Choroid plexus epithelial cell (primary cell): ENCODE measurements at regions not wholly inside any gene's neighbourhood (a gene's known extent, or its start where the extent isn't known, plus 50 kb on each side); places are given as distances from the start of the nearest gene placed in this dataset.
A peak's percentile ranks its signal among the peaks of the same experiment; 100 is the strongest.

Experiments
- DNase-seq: peaks from one replicate; pipeline ENCODE4 v3.0.0-alpha.2; 2010; ENCODE audit warnings: low read depth
- H3K4me3 ChIP-seq: 2 replicates; pipeline ENCODE4 v1.5.1; 2011; ENCODE audit warnings: low read depth, mild to moderate bottlenecking, control low read depth, low read length, moderate library complexity
- TF ChIP-seq, protein P1 (sequence below): conservative IDR thresholded peaks from 2 replicates; pipeline ENCODE4 v1.5.1; 2011; ENCODE audit warnings: low read depth, mild to moderate bottlenecking, control low read depth, inconsistent platforms, low read length, moderate library complexity

GRCh38 chr3:150317469-150317868 is 90.6 kb upstream of the TSC22D2 start:
- TF ChIP-seq, protein P1, sequence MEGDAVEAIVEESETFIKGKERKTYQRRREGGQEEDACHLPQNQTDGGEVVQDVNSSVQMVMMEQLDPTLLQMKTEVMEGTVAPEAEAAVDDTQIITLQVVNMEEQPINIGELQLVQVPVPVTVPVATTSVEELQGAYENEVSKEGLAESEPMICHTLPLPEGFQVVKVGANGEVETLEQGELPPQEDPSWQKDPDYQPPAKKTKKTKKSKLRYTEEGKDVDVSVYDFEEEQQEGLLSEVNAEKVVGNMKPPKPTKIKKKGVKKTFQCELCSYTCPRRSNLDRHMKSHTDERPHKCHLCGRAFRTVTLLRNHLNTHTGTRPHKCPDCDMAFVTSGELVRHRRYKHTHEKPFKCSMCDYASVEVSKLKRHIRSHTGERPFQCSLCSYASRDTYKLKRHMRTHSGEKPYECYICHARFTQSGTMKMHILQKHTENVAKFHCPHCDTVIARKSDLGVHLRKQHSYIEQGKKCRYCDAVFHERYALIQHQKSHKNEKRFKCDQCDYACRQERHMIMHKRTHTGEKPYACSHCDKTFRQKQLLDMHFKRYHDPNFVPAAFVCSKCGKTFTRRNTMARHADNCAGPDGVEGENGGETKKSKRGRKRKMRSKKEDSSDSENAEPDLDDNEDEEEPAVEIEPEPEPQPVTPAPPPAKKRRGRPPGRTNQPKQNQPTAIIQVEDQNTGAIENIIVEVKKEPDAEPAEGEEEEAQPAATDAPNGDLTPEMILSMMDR: no peak
- no peak overlapping the region for H3K4me3 ChIP-seq

DNA sequence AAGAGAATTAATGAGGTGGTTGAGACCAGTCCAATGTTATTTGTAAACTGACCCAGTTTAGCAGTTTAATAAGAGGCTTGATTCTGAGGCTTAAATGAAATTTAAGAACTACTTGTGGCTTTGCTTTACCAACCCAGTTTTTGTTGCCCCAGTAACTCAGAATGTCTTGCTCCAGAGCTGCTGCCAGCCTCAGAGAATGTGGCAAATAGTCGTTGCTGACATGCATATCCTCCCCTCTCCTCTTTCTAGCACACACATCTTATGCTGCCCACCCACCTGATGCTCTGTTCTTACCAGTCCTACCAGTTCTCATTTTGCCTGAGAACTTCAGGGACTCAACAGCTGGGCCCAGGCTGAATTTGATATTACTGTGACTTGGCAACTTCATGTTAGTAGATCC is 92.4 kb upstream of the TSC22D2 start:
- TF ChIP-seq, protein P1: no peak
- no peak overlapping the region for H3K4me3 ChIP-seq

More at GRCh38 chr3:150317469-150317868, 90.6 kb upstream of the TSC22D2 start:
- DNase-seq: no peak

DNA sequence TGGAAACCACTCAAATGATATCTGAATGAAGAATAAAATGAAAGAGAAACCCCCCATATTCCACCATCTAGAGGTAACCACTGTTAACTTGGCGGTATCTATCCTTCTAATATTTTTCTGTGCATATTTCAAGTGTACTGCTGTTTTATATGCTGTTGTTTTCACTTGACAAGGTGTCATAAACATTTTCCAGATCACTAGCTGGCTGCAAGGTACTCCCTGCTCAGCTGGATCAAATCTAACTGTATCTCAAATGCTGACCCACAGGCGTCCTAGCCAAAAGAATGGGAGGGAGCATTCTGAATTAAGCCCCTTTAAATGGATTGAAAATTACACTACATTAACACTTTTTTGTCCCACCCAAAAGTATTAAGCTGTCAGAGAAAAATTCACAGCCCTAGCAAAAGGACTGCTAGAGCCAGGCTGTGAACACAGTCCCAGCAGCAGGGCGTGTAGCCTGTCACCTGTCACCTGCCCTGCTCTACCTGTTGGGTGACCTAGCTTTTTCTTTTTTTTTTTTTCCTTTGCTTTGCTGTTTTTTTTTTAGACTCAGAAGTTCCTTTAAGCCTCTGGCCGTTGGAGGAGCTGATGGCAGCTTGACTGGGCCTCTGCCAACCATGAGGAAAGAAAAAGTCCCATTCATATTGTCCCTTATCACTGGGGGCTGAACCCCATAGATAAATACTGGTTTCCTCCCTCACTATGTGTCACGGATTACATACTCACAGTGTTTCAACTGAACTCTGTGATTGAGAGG is 93.7 kb upstream of the TSC22D2 start:
- no peak overlapping the region for H3K4me3 ChIP-seq
- TF ChIP-seq, protein P1: no peak
- DNase-seq: no peak

More for the DNA sequence above, 92.4 kb upstream of the TSC22D2 start:
- no peak for DNase-seq

DNA sequence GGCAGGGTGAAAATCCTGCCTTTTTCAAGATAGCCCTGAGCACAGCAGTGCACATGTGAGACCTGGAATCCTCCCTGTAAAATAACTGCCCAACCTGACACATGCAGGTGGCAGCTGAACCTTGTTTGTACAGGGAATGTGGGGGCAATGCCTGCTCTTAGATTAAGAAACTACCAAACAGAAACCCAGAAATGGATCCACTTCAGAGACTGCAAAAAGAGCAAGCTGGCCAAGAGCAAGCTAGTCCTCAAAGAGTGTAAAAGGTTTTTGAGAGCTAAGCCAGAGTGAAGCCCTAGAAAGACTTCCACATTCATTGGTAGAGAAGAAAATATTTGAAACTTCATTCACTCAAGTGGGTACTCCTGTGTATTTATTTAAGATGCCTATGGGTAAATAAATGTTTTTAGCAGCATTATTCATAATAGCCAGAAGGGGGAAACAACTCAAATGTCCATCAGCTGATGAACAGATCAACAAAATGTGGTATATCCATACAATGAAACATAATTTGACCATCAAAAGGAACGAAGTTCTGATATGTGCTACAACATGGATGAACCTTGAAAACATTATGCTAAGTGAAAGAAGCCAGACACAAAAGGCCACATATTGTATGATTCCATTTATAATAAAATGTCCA is 96.0 kb upstream of the TSC22D2 start:
- DNase-seq: no peak
- TF ChIP-seq, protein P1: no peak
- H3K4me3 ChIP-seq: no peak overlapping the region

DNA sequence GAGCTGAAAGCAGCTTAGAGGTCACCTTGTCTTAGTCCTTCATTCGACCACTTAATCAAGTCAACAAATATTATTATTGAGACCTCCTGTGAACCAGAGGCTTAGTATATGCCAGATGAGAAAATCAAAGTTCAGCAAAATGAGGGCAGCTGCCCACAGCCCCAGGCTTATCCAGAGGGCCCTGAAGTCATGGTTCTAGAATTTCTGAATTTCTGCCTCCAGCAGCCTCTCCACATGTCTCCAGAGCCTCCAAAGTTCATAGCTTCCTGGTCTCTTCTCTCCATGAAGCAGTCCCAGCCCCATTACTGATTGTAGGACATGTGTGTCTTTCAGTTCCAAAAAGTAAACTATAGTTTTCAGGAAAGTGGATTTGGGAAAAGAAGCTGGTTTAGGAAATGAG is 96.9 kb upstream of the TSC22D2 start:
- TF ChIP-seq, protein P1: no peak

DNA sequence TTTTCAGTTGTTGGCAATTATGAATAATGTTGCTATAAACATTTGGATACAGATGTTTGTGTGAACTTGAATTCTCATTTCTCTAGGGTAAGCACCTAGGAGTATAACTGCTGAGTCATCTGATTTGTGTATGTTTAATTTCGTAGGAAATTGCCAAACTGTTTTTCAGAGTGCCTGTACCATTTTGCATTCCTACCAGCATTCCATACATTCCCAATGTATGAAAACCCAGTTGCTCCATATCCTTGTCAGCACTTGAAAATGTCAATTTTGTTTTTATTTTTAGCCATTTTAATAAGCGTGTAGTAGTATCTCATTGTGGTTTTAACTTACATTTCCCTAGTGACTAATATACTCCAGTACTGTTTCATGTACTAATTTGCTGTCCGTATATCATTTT is 98.5 kb upstream of the TSC22D2 start:
- TF ChIP-seq, protein P1: no peak
- DNase-seq: peak; percentile 65
- no peak overlapping the region for H3K4me3 ChIP-seq

More for the DNA sequence above, 96.9 kb upstream of the TSC22D2 start:
- DNase-seq: no peak
- H3K4me3 ChIP-seq: no peak overlapping the region

- TF ChIP-seq, protein P1: no peak
- DNase-seq: no peak
- no peak overlapping the region for H3K4me3 ChIP-seq
These were observed 98.9 kb upstream of the TSC22D2 start for GRCh38 chr3:150309257-150309542.
